HG02870 (cell line): ENCODE measurements at regions not wholly inside any gene's neighbourhood (a gene's known extent, or its start where the extent isn't known, plus 50 kb on each side); places are given as distances from the start of the nearest gene placed in this dataset.

Experiments
- ATAC-seq: cut with Tn5 transposase; IDR thresholded peaks from one replicate; pipeline ENCODE4 v1.9.1; 2021; ENCODE audit warnings: mild to moderate bottlenecking, moderate library complexity; ENCODE audit not compliant: unreplicated experiment

DNA sequence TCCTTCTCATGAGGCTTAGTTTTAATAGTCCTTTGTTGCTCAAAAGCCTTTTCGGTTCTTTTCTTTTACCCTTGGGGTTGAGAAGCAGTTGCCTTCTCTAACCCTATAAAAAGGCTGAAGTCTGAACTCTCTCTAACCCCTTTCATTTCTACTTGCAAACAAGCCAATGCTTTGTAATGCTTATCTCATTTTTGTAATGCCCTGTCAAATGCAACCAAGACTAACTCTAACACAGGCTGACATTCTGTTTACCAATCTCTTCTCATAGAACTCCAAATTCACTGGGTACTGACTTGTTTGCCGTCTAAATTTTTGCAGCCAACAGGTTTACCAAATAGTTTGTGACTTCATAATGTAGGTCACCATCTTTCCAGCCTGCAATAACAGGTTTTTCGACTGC is 233.9 kb upstream of the SNX7 start:
- no peak for ATAC-seq

DNA sequence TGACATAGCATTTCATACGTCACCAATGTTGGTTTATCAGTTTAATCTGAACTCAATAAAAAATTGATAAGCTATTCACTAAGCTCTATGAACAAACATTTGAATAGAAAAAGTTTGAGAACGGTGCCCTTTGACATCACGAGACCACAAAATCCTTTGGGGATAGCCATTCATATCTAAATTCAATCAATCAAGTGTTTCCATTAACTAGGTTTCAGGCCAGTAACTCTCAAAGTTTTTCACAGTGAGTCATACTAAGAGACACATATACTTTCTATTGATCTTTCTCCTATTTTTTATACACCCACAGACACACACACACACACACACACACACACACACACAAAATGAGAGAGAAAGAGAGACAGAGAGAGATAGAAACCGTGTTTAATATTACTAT is 235.4 kb upstream of the SNX7 start:
- ATAC-seq, result no peak

DNA sequence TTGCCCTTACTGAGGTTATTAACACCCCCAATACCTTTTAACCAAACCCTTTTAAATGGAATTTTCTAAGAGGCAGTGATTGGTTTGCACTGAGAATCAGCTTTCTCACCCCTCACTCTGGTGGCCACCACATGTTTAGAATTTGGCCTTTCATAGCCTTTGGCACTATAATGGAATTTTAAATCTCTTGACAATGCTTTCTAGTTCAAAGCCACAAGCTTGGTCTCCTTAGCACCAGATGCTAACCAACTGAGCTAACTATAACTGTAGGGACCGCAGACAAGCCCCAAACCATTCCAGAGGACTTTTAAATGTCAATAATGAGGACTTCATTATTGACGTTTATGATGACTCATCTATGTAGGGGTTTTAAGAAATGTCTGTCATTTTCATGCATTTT is 238.7 kb upstream of the SNX7 start:
- ATAC-seq, result no peak

DNA sequence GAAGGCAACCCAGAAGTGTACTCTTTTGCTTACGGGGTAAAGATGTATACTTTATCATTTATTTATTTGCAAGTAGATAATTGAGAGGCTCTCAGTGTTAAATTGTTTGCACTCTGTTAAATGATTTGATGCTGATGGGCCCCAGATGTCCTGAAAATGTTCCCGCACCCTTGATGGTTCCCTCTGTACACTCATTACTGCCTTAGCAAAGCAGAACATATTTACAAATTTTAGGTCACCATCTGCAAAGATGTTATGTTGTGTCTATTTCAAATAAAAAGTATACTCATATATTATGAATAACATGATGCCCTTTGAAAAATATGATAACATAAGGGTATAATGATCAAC is 240.5 kb upstream of the SNX7 start:
- ATAC-seq, result no peak

DNA sequence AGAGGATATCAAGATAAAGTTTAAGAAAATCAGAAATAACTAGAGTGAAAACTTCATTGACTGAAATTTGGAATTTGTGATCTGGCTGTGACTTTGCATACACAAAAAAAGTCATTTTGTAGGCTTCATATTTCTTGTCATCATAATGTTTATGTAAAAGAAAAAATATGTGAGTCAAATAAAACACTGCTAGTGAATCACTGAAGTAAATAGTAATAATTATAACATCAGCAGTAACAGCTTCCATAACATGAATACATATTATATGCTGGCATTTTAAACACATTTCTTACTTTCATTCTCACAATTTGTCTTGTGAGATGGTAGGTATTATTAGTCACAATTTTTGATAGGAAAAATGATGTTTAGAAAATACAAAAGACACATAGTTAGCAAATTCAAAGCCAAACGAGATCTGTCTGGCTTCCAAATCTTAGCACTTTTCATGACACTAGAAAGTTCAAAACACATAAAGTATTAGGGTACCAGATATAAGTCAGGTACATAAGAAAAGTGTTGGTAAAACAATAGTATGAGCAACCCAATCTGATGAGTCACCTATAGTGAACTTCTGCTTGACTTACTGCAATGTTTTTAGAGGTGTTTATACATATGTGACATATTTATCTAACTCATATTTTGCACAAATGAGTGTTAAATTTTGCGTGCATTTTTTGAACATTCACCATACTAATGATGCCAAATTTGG is 241.0 kb upstream of the SNX7 start:
- ATAC-seq, result no peak

DNA sequence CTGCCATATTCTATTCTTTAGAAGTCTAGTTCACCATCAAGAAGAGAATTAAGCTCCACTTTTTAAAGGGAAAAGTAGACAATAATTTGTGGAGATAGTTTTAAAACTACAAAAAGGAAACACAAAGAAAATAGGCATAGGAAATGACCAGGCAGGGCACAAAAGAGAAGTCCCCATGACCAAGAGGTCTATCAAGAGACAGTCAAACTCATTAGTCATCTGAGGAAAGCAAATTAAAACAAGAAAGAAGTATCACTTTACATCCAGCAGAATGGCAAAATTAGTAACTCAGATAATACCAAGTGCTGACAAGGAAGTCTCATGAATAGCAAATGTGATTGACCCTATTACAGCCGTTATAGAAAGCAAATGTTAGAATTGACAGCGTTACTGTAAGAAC is 243.7 kb upstream of the SNX7 start:
- ATAC-seq, result no peak

DNA sequence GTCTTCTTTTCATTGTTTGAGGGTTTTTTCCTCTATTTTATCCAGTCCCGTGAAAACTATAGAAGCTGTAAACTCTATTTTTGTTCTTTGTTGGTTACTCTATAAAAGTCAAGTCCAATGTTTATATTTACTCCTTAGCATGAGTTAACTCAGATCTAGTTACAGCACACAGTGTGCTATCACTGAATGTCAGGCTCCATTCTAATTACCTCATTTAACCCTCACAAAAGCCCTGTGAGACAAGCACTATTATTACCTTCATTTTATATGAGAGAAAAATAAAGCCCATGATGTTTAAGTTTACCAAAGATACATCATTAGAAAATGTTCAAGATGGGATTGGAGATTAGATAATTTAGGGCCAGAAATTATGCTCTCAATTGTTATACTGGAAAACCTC is 251.4 kb upstream of the SNX7 start:
- no peak for ATAC-seq

DNA sequence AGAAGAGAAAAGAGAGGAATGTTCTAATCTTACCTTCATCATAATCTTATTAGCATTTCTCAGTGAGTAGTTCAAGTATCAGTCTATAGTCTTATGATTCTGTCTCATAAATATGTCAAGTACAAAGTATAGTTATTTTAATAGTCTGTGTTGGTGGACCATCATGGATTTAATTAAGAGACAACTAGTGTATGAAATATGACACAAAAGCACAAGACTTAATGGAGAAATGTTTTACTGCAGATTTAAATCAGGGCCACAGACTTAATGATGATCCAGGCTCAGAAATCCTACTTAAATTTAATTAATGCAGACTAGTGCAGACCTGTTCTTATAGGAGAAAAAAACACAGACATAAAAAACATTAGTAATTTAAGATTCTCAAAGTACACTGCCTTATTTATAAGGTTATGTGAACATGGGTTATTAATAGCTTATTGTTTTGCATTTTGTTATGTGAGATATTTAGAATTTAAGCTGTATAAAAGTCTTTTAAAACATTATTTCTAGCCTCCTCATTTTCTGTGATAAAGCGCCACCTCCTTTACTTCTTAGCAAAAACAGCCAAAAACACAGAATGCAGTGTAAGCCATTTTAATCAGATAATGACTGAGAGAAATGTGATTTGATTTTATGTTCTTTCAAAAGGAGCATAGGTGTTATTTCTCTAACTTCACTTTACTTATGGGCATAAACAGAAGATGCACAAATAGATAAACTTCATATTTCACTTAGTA is 255.0 kb upstream of the SNX7 start:
- no peak for ATAC-seq

DNA sequence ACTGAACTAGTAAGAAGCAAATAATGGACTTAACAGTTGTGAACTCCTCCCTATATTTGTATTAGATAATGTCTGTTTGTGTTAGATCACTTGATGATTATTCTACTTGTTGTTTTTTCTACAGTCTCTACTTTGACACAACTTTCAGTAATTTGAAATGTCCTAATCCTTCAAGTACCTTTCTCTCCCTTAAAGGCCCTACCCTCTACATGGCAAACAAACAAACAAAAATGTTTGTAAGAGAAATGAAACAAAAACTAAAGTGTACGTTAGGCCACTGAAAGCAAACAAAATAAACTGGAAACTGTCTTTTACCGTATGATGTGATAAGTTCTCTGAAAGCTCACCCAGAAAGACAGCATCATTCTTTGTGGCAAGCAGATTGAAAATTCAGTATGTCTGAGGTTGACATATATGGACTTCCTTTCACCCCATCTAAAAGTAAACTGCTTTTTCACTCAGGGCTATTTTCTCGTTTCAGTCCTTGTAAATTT is 255.9 kb upstream of the SNX7 start:
- ATAC-seq, result peak; percentile 76

DNA sequence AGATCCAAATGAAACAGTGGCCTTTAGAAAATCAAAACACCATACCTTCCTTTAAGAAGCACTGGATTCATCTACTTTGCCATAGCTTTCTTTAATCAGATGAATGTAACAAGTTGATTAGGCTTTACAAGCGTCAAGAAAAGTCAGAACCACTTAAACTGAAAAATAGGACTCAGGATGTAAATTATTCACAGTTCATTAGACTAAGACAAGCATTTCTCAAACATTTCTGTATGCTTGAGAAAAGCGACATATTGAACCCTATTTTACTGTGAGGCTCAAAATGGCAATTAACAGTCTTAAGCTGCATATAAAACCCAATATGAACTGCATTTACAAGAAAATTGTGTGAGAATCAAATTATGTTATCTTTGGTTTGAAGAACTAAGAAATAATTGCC is 256.7 kb upstream of the SNX7 start:
- ATAC-seq, result no peak

DNA sequence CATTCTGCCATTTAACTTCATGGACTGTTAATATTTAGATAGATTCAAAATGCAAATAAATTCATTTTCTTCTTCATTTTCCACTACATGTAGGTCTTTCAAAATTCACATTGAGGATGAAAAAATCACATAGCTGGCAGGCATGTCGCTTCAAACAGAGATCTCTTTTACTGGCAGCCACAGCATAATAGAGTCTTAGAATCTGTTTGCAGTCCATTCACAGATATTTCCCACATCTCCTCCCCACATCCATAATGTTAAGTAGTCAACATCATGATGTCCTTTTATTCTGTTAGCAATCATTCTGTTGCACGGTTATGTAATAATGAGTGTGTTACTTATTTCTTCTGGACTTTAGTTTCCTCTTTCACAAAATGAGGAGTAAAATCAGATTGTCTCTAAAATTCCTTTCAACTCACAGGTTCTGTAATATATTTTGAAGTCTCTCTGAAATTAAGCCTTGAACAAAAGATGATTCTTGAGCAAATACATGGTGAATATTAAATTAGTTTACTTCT is 257.5 kb upstream of the SNX7 start:
- no peak for ATAC-seq

DNA sequence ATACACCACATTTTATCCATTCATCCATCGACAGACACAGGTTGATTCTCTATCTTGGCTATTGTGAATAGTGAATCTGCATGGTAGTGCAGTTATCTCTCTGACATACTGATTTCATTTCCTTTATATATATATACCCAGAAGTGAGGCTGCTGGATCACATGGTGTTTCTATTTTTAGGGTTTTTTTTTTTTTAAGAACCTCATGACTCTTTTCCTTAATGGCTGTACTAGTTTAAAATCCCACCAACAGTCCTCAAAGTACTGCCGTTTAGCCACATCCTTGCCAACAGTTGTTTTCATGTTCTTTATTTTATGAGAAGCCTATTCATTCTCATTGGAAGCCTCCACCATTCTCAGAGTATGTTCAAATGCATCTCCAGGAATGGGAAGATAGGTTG is 258.7 kb upstream of the SNX7 start:
- no peak for ATAC-seq

DNA sequence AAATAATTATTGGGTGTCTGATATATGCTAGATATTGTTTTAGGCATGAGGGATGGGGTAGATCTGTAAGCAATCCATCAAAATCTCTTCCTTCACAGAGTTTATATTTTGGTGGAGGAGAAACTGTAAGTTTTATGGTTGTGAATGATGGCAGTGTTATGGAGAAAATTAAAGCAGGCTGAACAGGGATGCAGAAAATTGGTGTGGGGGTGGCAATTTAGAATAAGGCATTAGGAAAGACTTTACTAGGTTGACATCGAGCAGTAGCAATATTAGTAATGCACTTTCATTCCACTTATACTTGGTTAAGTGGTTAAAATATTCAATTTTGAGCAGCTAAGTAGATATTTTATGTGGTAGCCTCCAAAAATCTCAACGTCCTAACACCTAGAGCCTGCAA is 261.1 kb upstream of the SNX7 start:
- ATAC-seq, result no peak

DNA sequence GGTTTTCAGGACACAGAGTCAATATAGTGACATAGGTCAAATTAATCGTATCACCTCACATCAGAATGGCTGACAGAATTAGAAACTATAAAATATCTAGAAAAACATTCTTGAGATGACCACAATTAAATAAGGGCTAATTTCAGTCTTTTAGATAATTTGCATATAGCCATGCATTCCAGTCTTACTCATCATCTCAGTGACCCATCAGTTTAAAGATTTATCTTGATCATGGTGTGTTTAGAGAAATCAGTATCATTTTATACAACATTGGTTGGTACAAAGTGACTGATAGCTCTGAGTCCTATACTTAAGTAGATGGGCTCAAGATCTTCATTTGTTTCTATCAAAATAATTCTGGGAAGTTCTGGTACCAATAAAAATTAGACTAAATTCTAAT is 262.3 kb upstream of the SNX7 start:
- ATAC-seq, result no peak

DNA sequence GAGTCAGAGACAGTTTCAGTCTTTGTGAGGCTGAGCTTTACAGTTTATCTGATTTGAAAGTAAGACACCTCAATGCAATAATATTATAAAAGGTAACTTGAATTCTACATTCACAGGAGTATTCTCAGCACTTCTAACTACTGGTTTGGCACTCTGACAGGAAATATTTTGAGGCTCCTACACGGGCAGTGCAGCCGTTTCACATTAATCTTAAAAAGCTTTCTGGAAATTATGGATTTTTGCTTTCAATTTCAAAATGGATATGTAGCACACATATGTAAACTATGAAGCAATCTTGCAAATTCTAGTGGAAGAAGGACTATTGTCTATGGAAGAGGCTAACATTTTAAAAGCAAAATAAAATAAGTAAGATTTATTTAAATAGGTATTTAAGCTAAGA is 262.9 kb upstream of the SNX7 start:
- ATAC-seq, result no peak

DNA sequence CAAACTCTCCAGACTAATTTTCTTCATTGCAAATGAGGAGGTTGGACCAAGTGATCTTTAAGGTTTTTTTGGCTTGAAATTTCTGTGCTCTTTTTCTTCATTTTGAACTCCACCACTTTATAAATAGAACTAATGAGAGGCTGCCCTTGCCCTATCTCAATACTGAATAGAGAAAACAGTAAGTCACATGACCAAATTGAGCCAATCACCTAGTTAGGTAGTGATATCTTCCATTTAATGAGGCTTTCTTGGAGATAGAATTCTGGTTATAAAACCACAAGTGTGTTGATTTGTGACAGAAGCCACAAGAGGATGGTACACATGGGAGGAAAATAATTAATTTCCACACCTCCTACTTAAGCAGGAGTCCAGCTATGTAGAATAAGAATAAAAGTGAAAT is 263.4 kb upstream of the SNX7 start:
- no peak for ATAC-seq

DNA sequence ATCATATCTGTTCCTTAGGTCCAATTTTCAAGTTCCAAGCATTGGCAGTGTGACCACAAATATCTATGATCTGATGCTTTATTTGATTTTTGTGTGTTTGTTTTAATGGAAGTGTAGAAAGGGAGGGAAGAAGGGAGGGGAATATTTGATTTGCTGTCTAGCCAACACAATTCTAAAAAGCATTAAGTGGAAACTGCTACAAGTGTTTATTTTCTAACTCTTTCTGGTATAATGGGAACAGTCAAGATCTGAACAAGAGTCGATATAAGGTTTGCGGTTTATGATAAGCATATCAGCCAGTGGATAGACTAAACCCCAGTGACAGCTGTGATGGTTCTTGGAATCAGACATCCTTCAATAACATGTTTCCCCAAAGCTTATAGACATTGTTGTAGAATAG is 267.8 kb upstream of the SNX7 start:
- ATAC-seq, result no peak

DNA sequence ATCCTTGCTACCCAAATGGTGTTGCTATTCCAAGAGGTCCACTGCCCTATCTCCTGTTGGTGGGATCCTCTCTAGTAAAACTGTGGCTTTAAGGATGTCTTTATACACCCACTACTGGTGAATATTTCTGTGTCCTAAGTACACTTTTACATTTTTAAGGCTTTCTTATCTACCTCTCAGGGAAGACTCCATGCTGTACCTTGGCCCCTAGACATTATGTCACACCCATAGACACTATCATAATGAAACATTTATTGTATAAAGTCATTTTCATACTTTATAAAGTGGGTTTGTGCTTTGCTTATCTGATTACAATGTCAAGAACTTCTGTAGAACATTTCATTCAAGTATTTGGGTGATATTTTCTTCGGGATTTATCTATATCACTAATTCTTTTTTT is 270.3 kb upstream of the SNX7 start:
- no peak for ATAC-seq

DNA sequence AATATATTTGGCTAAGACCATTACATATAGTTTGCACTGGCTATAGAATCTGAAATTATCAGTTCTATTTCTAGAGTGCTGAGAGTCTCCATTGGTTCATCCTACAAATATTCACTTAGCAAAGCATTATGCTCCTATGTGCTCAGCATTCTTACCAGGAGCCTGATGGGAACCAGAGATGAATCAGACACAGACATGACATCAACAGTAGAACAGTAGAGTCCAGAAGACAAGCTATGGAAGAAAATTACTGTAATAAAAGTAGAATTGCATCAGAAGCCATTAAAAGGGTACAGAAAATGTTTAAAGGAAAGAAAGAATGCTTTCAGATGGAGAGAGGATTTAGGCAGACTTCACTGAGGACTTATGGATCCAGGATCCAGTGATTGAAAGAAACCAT is 271.7 kb upstream of the SNX7 start:
- no peak for ATAC-seq

DNA sequence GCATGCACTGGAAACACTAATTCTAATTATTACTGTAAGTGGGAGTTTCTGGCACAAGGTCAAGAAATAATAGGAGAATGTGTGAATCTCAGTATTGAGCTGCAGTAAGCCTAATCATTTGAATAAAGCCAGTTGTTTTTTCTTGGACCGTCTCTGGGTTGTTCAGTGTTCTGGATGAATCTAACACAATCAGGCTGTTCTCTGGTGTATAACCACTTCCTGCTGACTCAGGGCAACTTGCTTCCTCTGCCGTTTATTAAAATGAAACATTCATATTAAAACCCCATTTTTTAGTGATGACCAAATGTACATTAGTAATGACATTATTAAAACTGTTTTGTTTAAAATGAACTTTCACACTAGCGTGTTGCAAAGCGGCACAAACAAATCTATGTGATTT is 273.1 kb upstream of the SNX7 start:
- peak; percentile 80 for ATAC-seq

DNA sequence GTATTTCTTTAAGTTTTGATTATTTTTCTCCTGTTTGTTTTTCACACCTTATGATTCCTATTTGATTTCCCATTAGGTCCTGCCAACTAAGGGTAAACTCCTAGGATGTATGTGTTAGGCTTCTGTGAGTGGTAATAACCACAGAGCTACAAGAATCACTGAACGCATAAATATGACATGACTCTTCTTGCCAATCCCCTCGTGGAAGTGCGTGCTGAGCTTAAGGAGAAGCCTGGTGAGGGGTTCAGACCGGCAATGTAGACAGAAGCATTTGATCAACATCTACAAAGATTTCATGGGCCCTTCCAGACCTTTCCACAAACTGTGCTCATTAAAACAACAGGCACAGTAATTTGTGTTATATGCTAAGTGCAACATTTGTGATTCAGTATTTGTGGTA is 273.8 kb upstream of the SNX7 start:
- ATAC-seq, result no peak

DNA sequence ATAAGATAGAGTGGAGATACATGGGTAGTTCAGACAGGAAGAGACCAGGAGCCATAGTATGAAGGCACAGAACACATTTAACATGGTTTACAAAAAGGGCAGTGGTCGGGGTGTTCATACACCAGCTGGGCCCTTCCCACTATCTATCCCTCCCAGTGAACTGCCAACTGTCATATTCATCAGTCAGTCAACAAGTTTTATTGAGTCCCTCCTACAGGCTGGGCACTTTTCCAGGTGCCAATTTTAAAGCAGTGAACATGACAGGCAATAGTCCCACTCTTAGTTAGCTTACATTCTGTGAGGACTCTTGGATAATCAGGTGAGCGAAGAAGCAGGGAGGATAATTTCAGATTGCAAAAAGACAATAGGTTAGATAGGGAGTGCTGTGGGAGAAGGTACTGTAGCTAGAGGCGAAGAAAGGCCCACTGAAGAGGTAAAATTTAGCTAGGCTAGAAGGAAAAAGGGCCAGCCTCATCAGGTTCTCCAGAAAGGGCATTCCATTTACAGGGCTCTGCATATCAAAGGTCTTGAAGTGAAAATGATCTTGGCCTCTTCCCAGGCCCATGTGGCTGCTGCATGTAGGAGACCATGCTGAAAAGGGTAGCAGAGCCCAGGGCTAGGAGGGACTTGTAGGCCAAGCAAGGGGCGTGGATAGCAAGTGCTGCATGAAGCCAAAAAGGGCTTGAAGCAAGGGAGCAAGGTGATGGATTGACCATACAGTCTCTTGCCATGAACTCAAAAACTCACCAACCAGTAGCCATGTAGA is 274.7 kb upstream of the SNX7 start:
- ATAC-seq, result no peak
